ENCODE measurements at regions not wholly inside any gene's neighbourhood (a gene's known extent, or its start where the extent isn't known, plus 50 kb on each side); places are given as distances from the start of the nearest gene placed in this dataset.

DNA sequence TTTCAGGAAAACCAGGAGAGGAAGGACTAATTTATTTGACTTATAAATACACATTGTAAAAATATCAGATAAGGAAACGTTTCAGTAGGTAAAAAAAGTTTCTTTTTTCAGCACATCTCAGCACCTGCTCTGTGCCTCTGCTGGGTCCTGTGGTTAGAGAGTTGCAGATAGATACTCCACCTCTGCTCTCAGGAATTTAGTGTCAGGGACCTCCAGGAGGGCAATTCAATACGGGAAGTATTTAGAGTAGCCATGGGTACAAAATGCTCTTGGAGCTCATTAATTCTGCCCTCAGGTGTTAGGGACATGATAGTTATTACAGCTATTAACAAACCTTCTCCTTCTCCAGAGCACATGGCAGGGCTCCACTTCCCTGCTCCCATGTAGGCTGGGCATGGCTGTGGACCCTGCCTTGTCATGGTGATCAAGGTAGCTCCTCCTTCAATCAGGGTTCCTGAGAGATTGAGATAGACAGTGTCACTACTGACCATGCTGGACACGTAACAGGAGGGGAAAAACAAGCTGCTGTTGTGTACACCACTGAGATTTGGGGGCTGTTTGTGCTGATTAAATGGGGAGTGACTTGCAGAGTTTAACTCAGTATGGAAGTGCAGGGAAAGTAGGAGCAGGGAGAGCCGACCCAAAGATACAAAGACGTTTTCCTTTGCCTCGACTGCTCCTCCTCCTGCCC, 185.6 kb upstream of the COPS8 start:
- no peak for TF ChIP-seq POLR2A (IDR thresholded peaks at IDR 0.05; ENCODE audit: low read depth, low read length)
- TF ChIP-seq TAF1 (IDR thresholded peaks at IDR 0.05; ENCODE audit: low read depth, low read length): no peak
- no peak for TF ChIP-seq POLR2AphosphoS5 (IDR thresholded peaks at IDR 0.05; ENCODE audit: low read depth, low read length)
- TF ChIP-seq SPI1 (IDR thresholded peaks at IDR 0.05; ENCODE audit: low read depth, low read length): no peak
- no peak for TF ChIP-seq POU2F2 (IDR thresholded peaks at IDR 0.05; ENCODE audit: low read depth, low read length)
